ENCODE measurements at regions not wholly inside any gene's neighbourhood (a gene's known extent, or its start where the extent isn't known, plus 50 kb on each side); places are given as distances from the start of the nearest gene placed in this dataset.
"Not testable (repeated sequence)": the region's sequence is repeated elsewhere in the genome, so short reads cannot be mapped to it uniquely, and the experiment has no call there.

DNA sequence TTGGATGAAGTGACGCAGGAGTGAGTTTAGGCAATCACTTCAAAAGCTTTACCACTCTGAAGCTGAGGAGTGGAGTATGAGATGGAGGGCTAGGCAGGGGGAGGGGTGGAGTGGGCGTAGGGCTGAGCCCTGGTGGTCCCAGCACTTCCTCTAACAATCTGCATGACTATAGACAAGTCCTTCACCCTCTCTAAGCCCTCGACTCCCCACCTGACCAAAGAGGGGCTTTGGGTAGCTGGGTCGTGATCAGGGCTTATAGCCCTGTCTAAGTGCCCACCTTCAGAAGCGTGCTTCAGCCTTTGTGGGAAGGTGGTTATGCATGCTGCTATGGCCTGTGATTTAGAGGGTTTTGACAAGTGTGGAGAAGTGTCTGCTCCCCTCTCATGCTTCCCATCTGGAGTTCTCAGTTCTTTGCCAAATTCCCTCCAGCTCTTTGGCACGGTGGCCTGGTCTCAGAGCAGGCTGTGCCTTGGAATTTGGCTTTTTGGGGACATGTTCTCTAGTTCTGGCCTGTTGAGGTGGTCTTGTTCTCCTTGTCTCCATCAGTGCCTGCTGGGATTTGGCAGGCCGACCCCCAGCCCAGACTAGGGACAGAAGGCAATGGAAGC is 53.0 kb downstream of the ACTBL2 start:
- DNase-seq, result no peak

DNA sequence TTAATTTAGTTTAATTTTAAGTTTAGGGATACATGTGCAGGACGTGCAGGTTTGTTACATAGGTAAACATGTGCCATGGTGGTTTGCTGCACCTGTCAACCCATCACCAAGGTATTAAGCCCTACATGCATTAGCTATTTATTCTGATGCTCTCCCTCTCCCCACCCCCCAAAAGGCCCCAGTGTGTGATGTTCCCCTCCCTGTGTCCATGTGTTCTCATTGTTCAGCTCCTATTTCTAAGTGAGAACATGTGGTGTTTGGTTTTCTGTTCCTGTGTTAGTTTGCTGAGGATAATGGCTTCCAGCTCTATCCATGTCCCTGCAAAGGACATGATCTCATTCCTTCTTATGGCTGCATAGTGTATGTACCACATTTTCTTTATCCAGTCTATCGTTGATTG is 53.6 kb downstream of the ACTBL2 start:
- not testable (repeated sequence) for DNase-seq

DNA sequence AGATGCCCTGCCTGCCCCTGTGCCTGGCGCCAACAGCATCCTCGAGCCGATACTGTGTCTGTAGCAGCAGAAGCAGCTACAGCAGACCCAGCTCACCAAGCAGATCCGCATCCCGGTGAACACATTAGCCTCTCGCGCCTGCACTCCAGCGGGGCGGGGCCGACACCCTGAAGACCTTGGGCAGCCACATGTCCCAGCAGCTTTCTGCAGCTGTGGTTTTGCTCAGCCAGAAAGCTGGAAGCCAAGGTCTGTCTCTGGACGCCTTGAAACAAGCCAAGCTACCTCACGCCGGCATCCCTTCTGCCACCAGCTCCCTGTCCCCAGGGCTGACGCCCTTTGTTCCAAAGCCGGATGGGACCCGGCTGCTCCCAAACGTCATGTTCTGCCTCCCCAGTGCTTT is 59.6 kb downstream of the ACTBL2 start:
- no peak for DNase-seq

DNA sequence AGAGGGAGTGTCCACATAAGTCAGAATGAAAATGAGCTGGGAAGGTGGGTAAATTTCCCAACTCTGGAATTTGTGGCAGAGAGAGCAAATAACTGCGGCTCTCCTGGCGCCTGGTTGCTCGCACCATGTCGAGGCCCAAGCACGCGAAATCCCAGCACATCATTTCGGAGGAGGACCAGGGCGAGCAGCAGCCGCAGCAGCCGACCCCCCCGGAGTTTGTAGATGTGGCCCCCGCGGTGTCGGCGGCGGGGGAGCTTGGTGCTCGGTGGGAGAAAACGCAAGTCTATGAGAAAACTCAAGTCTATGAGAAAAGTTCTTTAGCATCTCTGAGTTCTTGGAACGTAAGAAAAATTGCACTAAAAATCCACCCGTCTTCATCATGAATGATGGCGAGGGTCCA is 60.3 kb downstream of the ACTBL2 start:
- no peak for DNase-seq

DNA sequence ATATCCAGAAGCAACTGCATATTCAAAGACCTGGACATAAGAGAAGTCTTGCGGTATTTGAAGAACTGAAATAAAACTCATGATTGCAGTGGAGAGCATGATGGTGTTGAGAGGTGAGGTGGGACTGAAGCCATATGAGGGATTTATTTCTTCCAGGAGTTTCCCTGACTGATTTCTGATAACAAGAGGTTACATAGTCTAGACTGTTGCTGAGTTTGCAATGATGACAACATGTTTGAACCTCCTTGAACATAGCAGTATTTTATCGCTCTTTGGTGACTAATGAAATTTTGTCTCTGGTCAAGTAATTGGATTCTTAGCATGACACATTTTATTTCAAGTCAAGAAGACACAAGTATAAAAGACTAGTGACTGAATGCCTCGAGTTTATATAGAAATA is 61.8 kb downstream of the ACTBL2 start:
- DNase-seq, result no peak

DNA sequence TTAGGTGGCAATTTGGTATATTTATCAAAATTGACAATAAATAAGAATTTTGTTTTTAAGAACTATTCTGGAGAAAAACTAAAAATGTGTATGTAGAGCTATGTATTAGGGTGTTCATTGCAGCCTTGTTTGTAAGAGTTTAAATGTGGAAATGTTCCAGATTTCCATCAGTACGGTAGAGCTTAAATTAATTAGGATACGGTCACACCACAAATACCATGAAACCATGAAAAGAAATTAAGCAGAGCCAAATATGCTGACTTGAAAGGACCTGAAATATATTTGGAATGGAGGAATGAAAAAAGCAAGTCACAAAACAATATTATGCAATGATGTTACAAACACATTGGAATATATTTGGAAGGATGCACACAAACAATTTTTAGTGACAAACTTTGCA is 64.6 kb downstream of the ACTBL2 start:
- DNase-seq, result no peak

DNA sequence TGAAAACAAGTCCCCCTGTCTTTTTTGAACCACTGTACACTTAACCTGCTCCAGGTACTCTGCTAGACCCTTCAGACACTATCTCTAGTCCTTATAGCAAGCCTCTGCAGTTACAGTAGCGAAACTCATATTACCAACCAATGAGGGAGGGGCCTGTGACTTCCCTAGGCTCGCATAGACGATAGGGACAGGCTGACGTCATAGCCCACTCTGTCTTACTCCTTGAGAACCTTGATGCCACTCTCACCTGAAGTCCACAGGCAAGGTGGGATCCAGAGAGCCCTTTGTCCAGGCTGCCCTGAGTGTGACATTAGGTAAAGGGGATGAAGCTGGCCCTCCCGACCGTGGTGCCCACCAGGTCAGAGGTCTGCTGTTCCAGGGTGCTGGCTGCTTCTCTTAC is 65.3 kb downstream of the ACTBL2 start:
- no peak for DNase-seq

DNA sequence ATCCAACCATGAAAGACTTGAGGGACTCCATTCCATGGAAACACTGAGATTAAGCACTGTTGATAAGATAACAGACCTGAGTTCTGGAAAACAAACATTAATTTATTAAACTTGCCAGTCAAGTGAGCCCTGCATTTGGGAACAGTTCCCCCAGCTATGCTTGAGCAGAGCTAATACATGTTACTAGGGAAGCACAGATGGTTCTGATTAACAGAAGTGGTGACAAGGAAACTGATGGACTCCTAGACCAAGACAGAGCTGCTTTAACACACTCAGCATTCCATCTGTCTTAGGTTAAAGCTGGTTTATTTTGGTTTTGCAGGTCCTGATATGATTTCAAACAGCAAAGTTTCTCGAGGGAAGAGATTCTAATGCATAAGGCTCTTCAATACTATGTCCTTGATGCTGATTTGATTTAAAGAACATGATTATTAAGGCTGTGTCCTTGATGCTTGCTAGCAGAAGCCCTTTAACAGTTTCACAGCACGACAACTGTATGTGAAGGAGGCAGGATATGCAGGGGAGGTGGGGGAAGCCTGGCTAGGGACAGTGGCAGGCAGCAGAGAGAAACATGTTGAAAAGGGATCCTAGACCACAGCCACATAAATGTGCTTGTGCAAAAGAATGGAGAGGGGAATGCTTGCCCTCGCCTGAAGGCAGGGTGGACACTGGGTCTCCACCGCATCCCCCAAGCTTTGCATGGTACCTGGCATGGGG is 66.2 kb downstream of the ACTBL2 start:
- no peak for DNase-seq

DNA sequence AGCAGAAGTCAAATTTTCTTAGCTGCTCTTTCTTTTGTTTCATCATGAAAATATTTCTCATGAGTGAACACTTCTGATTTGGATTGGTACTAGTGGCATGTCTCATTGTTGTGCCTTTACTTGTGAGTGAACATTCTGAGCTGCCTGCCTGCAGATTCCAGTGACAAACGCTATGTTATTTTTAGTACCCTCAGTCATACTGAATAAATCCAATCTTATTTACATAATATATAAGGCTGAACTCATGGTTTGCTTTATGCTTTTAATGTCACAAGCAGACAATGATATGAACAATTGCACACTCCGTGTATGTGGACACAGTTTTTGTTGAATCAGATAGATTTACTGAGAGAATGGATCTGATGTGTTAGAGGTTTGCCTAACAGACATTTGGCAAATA is 67.8 kb downstream of the ACTBL2 start:
- no peak for DNase-seq

DNA sequence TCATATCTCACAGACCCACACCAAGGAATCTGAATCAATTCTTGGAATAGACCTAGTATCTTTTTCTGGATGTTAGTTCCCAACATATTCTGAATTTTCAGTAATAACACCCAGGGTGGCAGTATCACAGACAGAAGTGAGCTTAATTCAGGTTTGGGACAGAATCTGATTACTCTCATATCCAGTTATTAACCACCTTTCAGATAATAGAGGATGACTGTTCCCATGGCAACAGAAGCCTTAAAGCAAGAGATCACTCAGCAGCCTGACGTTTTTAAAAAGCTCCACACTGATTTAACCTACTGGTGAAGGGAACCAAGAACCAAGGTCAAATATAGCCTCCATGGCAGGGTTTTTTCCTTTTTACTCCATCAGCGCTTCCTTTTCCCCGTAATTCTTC is 68.4 kb downstream of the ACTBL2 start:
- DNase-seq, result no peak

DNA sequence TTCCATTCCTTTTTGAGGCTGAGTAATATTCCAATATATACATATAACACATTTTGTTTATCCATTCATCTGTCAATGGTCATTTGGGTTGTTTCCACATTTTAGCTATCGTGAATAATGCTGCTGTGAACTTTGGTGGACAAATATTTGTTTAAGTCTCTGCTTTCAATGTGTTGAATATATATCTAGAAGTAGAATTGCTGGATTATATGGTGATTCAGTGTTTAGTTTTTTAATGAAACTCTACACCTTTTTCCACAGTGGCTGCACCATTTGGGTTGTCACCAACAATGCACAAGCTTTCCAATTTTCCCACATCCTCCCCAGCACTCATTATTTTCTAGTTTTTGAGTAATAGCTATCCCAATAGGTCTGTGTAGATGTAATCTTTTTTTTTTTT is 69.5 kb downstream of the ACTBL2 start:
- no peak for DNase-seq

DNA sequence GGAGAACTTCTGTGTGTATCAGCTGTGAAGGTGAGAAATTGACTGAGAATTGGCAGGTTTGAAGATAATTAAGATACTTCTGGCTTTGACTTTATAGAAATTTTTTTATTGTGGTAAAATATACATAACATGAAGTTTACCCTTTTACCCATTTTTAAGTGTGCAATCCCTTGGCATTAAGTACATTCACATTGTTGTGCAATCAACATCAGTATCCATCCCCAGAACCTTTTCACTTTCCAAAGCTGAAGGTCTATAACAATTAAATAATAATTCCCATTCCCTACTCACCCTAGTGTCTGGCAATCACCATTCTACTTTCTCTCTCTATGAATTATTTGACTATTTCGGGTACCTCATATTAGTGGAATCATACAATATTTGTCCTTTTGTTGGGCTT is 69.9 kb downstream of the ACTBL2 start:
- DNase-seq, result no peak

DNA sequence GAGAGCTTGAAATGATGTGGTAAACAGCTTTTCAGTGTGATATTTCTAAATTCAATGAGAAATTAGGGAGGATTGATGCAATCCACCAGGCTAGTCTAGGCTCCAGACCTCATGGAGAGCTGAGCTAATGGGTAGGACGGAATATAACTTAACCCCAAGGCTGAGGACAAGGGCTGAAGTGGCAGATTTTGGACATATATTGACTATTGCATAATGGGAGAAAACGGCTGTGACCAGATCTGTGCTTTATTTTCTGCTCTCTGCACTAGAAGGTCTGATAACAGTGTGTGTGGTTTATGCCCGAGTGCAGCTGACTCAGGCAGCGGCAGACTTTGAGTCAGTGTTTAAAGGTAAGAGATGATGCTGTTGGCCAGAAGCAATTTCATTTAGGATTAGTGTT is 70.6 kb downstream of the ACTBL2 start:
- DNase-seq, result no peak

DNA sequence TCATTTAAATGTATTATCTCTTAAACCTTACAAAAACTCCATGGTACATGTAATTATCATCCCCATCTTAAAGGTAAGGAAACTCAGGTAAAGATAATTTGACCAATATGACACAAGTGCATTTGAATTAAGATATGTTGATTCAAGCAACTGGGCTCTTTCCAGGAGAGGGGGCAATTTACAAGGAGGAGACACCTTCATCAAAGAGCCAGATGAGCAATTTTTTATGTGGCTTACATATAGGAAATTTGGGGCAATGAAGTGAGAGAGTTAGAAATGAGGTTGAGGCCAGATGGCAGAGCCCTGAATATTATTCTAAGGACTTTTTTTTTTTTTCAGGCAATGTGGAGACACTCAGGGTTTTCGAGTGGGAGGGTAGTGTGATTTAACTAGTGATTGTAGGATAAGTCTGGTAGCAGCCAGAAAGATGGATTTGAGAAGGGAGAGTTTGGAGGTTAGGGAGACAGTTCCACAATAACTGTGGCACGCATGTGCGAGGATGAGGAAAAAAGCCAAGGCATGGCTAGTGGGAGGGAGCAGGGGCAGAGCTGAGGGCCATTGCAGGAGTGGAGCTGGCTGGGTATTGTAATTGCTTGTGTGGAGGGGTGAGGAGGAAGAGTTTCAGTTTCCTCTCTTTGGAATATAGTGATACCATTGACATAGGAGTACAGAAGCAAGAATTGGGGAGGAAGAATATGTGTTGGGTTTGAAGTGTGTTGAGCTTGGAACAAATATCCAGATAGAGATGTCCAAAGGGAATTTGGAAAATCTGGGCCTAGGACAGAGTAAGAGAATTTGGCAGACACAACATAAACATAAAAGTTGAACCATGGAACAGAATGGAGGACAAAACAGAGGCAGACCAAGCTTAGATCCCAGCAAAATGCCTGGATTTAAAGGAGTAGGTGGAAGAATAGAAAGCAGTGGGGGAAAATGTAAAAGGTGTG is 72.0 kb downstream of the ACTBL2 start:
- DNase-seq, result no peak

DNA sequence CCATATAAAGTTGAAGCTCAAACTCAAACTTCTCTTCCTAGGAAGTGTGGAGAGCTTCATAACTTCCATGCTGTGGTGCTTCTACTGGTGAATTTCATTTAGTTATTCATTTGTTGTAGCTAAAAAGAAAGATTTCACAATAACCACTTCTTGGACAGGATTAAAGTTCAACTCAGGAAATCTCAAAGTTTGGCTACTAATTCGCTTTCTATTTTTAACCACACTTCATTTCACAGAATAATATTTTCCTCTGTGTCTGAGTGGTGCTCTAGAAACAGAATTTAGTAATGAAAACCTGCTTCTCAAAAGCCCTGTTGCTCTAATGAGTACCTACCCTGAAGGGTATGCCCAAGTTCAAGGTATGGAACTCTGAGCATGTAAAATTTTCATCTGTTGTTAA is 73.9 kb downstream of the ACTBL2 start:
- no peak for DNase-seq

DNA sequence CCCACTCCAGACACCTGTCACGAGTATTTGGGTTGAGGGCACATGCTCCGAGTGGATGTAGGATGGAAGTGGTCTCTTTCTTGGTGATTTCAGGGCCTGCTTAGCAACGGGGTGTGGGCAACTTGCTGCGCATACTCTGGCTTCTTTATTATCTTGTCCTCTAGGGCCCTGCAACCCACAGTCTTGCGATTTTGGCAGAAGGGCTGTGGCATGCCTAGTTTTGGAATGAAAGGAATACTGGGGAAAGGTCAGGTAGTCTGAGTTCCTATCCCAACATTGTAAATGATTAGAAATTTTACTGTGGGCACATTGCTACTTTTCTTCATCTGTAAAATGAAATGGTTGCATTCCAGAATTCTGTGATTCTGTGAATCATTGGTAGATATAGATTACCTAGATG is 74.3 kb downstream of the ACTBL2 start:
- DNase-seq, result no peak

DNA sequence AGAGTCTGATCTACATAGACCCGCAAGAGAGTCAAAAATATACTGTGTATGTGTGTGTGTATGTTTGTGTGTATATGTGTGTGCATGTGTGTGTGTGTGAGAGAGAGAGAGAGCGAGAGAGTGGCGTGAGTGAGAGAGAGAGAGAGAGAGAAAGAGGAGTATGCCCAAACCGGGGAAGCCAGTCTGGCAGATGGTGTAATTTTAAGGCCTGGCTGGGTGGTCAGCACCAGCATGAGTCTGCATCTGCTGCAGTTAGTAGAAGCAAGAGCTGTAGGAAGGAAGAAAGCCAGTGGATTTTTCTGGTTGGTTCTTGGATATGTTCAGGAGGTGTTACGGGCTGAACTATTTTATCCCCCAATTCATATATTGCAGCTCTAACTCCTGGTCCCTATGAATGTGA is 75.2 kb downstream of the ACTBL2 start:
- no peak for DNase-seq

DNA sequence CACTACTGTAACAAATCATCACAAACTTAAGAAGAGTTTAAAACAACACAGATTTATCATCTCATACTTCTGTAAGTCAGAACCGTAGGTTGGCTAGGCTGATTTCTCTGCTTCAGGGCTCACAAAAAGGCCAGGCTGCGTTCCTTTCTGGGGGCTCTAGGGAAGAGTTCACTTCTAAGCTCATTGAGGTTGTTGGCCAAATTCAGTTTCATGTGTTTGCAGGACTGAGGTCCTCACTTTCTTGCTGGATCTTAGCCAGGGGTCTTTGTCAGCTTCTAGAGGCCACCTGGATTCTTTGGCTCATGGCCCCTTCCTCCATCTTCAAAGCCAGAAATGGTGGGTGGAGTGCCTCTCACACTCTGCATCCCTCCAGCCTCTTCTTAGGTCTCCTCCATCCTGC is 76.0 kb downstream of the ACTBL2 start:
- no peak for DNase-seq

DNA sequence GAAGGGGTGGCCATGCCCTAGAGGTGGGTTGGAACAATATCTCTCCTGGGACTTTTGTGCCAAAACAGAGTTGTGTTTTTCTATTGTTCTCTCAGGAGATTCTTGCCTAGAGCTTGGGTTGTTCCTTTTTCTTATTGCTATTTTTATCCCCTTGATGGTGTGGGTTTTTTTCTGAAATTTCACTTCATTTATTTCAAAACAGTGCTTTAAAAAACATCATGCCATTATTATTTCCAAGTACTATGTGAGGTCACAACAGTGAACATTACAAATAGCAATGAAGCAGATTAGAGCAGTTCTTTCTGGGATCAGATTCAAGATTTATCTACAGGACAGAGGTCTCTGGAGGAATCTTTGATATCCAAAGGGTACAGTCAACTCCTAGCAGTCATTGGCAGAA is 76.6 kb downstream of the ACTBL2 start:
- no peak for DNase-seq

DNA sequence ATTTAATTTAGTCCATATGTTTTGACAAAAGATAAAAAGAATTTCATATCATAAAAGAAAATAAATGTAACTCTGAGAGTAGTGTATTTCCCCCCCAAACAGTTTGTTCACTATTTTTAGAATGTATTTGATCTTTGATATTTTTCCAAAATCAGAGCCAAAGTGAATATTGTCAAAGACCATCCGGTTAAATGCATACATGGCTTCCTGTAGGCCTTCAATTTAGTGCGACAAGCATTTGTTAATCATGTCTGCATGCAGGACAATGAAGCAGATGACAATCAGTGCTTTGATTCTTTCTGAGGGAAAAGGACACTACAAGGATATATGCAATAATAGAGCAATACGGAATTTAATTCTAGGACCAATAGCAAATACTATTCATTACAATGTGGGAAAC is 79.8 kb downstream of the ACTBL2 start:
- no peak for DNase-seq

DNA sequence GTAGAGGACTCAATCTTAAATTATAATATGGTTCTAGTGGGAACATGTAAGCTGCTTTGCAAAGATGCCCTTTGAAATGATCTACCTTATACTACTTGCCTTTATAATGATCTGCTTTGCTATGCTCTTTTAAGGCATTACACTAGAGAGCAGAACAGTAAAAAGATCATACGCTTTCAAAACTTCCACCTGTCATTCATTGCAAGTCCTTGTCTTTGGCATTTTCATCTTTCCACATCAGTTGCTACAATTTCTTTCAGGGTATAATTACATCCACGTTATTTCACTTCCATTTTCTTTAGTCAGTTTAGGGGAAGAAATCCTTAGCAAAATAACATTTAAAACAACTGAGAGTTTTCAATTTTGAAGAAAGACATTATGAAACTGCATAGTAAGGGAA is 80.3 kb downstream of the ACTBL2 start:
- DNase-seq, result no peak

DNA sequence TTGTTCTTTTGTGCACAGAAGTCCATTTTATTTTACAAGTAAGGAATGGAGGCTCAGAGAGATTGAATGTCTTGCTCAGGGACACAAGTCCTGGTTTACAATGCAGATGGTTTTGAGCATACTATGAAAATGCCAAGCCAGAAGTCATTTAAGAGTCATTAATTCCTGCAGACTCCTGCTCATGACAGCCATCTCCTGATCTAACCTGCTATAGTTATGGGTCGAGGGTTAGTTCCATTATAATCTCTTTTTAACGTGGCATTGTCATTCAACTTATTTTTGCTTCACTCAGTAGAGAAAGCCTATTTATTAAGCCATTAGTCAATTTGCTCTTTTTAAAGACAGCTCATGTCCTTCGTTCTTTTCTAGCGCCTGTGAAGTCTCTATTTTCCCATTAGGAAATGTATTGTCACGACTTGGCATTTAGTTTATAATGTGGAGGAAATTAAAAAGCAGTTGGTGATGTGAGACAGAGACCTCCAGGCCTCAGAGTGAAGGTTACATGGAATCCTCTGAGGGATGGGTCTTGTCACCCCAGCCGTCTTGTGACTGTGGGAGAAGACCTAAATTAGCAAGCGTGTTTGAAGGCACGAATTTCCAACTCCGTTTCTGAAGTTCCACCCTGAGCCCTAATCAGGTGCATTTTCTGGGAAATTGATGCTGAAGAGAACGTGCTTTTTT is 84.1 kb downstream of the ACTBL2 start:
- DNase-seq, result no peak

DNA sequence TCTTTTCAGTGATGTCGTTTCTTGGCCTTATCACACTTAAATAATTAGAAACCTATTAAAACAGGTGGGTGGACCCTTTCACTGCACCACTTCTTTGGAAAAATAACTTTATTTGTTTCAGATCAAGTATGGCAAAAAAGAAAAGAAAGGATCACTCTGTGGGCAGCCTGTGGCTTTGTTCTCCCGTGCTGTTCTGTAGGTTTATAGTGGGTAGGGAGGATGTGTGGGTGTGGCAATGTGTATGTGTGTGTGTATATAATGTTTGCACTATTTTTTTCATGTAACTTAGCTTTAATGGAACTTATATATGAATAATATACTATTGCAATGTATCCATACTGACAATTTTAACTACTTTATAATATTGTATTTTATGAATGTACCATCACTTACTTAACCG is 85.9 kb downstream of the ACTBL2 start:
- no peak for DNase-seq

Measured in stimulated activated naive CD4-positive, alpha-beta T cell treated with Interleukin-2 at 50 U/mL for 16 hours (primary cell).